ENCODE measurements at regions not wholly inside any gene's neighbourhood (a gene's known extent, or its start where the extent isn't known, plus 50 kb on each side); places are given as distances from the start of the nearest gene placed in this dataset.

GRCh38 chr15:91426412-91426811 is 326.4 kb downstream of the SV2B start:
- no peak overlapping the region for H3K4me3 ChIP-seq
- H3K27ac ChIP-seq = no peak overlapping the region
- no peaks in the 10 kb centered on the region for H3K4me1 ChIP-seq
- peak; percentile 49 for ATAC-seq
- intact Hi-C loops (cut with DNase I) = no loop called here
- H3K9me3 ChIP-seq = no peaks in the 10 kb centered on the region
- H3K27me3 ChIP-seq = no peaks in the 10 kb centered on the region
- DNase-seq = no peak
- no peaks in the 10 kb centered on the region for H3K36me3 ChIP-seq
- TF ChIP-seq CTCF (IDR thresholded peaks at IDR 0.05) = no peak

- intact Hi-C loops (cut with DNase I) = no loop called here
- Histone ChIP-seq H3K27me3 (no peaks in the 10 kb centered on the region), H3K4me3 (no peak overlapping the region), H3K4me1 (no peaks in the 10 kb centered on the region), H3K36me3 (no peaks in the 10 kb centered on the region), H3K9me3 (no peaks in the 10 kb centered on the region), H3K27ac (peak overlapping the region in 1 of 2 donors; percentile 66)
- DNase-seq (no peak), ATAC-seq (no peak)
- no peak for TF ChIP-seq CTCF (IDR thresholded peaks at IDR 0.05)
These were observed 329.9 kb downstream of the SV2B start for GRCh38 chr15:91429973-91430372.

DNA sequence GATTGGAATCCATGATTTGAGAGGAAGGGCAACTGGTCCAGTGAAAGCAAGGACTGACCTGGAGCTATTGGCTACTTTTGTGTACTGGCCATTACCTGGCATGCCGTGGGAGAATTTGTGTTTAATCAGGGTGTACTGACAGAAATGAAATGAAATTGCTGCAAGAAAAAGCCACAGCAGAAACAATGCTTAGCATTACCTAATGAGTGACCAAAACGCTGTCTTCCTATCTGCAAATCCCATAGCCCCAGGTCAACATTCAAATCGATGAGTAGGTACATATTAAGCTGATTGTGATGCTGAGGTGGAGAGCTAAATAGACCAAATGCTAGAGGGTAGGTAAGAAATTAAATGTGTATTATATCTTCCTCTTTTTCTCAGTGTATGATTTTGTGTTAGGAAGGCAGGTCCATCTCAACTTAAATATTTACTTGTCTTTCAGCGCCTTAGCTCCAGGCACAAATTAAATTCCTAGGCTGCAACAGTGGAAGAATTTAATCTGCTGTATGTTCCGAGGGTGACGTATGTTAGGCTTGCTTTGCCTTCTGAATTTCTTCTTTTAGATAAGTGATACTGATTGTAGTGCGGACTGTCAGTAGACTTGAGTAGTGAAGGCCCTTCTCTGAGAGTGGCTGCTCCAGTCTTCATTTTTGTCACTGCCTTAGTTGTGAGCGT is 331.1 kb downstream of the SV2B start:
- Histone ChIP-seq H3K27ac (no peak overlapping the region), H3K36me3 (no peaks in the 10 kb centered on the region), H3K9me3 (no peaks in the 10 kb centered on the region), H3K27me3 (no peaks in the 10 kb centered on the region), H3K4me3 (no peak overlapping the region), H3K4me1 (no peaks in the 10 kb centered on the region)
- no peak for DNase-seq
- intact Hi-C loops (cut with DNase I) = no loop called here
- no peak for TF ChIP-seq CTCF (IDR thresholded peaks at IDR 0.05)
- ATAC-seq = no peak

- Histone ChIP-seq H3K9me3 (no peaks in the 10 kb centered on the region), H3K27me3 (no peaks in the 10 kb centered on the region), H3K36me3 (no peaks in the 10 kb centered on the region), H3K4me3 (no peak overlapping the region), H3K4me1 (no peaks in the 10 kb centered on the region), H3K27ac (no peak overlapping the region)
- DNase-seq (no peak), ATAC-seq (no peak)
- intact Hi-C loops (cut with DNase I) = no loop called here
- no peak for TF ChIP-seq CTCF (IDR thresholded peaks at IDR 0.05)
These were observed 335.1 kb downstream of the SV2B start for GRCh38 chr15:91435113-91435512.

GRCh38 chr15:91444656-91445055 is 344.6 kb downstream of the SV2B start:
- no peaks in the 10 kb centered on the region for H3K4me1 ChIP-seq
- DNase-seq (no peak), ATAC-seq (no peak)
- H3K36me3 ChIP-seq = no peaks in the 10 kb centered on the region
- H3K9me3 ChIP-seq = peaks cover 0 to 8% of the 10 kb centered on the region in 2 donors
- intact Hi-C loops (cut with DNase I) = no loop called here
- H3K27me3 ChIP-seq = no peaks in the 10 kb centered on the region
- no peak overlapping the region for H3K27ac ChIP-seq
- TF ChIP-seq CTCF (IDR thresholded peaks at IDR 0.05) = no peak
- H3K4me3 ChIP-seq = no peak overlapping the region

All from left lung (tissue), 4 donors.